ENCODE measurements at regions not wholly inside any gene's neighbourhood (a gene's known extent, or its start where the extent isn't known, plus 50 kb on each side); places are given as distances from the start of the nearest gene placed in this dataset.
"Not testable (repeated sequence)": the region's sequence is repeated elsewhere in the genome, so short reads cannot be mapped to it uniquely, and the experiment has no call there.

DNA sequence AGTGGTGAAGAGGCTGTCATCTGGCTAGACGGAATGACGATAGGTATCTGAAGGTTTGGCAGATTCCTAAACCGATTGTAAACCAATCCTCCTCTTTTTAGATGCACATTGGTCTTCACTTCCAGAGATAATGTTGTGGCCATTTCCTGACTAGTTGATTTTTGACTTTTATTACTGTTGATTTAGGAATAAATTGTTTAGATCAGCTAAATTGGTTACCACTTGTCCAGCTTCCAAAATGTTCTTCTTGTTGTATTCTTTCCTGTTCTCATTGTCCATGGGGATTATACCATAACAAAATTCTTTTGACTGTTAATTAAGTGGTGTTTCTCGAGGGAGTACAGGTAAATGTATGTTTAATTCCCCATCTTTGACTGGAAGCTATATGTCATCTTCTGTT is 119.7 kb downstream of the MACROH2A1 start:
- DNase-seq, result no peak

DNA sequence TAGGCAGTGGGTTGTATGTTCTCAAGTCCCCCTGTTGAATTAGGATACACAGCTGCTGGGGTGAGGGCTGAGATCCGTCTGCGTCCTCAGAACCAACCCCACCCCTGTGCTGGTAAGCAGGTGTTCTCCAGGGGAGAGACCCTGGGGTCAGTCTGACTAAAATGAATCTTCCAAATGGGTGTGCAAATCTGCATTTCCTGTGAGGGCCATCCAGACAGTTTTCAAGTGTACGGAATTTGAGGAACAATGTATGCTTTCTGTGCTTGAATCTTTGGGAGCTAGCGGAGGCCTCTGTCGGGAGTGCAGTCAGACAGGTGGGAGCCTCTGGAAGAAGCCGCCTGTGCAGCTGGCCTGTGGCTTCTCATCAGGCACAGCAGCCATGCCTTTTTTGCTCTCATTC is 122.9 kb downstream of the MACROH2A1 start:
- DNase-seq, result no peak

DNA sequence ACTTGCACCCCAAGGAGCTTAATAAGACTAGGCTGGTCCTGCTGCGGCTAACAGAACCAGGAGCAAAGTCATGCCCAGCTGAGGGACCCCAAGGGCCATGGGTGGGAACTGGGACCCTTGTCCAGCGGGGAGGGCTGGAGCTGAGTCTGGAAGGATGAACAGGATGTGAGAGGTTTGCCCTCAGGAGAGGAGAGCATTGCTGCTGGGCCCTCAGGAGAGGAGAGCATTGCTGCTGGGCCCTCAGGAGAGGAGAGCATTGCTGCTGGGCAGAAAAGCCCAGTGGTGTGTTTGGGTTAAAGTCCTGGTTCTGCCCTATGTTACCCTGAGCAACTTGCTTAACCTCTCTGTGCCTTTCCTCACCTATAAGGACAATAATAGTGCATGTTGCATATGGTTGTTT is 125.8 kb downstream of the MACROH2A1 start:
- no peak for DNase-seq

DNA sequence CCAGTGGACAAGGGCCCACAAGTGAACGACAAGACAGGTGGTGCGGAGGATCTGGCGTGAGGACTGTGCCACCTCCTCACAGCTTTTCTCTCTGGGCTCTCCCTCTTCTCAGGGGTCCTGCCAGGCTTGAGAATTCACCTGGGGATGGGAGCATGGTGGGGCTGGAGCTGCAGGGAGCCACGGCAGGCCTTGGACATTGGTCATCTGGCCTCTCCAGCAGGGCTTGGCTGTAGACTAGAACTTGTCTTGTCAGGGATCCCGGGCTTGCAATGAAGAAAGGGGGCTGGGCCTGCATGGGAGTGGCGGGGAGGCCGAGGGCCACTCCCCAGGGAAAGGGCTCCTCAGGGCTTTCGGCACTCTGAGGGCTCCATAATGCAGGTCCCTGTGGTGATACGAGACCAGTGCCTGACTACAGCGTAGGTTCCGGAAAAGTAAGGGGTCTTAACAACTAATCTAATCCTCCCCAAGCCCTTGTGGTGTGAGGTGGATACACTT is 126.7 kb downstream of the MACROH2A1 start:
- no peak for DNase-seq

DNA sequence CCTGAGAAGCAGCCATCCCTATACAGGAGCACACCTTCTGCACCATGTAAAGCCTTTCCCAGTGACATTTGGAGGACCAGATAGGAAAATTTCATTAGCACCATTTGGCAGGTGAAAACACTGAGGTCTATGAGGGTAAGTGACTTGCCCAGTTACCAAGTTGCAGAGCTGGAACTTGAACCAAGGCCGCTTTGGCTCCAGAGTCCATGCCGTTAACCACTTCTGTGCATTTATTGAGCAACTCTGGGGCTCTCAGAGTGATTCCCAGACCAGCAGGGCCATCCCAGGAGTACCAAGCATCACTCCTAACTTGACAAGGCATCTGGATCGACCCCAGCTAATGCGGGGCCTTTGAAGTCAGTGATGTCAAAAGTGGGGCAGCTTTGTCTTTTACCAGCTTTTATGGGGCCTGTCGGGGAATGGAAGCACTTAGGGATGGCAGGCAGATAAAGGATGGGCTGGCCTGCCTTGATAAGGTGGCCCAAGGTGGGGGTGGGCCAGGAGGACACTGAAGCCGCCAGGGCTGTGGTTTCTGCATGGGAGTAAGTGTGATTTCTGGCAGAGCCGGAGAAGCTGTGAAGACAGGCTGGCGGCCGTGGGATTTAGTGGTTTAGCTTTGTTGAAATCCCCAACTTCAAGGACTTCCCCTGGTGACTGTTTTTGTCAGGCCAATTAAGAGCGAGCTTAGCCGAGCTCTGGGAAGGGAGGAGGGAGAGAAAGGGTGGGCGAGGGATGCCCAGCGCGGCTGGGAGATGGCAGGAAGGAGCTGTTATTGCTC is 127.3 kb downstream of the MACROH2A1 start:
- no peak for DNase-seq

DNA sequence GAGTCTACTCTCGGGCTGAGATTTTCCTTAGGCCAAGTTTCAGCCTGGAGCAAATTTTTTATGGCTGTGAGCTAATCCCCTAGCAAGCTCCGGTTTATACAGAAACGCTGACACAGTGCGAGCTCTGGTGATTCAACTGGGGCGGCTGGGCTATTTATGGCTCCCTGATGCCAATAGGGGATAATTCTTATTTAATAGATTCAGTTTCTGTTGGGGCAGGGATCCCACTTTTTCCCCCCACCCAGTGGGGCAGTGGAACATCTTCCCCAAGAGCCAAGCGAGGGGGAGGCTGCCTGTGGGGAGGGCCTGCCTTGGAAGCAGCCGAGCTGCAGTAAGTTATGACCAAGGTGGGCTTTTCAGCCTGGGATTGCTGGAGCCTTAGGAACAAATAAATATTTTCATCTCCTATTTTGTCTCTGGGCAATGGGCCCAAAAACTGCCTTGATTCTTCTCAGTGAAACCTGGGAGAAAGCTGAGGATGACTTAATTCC is 129.1 kb downstream of the MACROH2A1 start:
- no peak for DNase-seq

DNA sequence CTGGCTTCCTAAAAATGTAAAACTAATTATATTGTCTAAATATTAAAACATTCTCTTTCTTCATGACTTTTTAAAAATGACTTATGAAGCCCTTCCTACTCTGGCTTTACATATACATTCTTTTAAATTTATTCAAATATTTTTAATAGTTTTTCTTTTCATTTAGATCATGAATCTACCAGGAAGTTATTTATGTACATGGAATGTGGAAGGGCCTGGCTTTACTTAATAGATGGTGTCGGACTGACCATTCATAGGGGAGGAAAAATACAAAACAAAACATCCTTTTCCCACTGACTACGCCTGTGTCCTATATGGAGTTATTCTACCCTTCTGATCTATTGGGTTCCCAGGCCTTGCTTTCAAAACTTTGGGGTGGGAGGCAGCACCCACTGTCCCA is 129.8 kb downstream of the MACROH2A1 start:
- no peak for DNase-seq

DNA sequence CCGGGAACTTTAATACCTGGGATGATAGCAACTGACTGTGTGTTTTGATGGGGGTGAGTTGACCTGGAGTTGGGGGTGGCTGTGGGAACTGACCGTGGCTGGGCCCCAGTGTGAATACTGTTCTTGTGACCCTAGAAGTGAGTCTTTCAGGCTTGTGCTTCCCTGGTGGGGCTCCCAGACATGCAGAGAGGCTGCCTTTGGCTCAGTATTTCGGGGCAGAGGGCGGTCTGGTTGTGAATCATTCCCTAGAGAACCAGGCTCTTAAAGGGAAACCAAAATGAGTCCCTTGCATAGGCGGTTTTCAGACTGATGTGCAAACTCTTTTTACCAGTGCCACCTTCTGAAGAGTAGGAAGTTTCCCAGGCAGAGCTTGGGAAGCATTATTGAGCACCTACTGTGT is 132.1 kb downstream of the MACROH2A1 start:
- DNase-seq, result no peak

DNA sequence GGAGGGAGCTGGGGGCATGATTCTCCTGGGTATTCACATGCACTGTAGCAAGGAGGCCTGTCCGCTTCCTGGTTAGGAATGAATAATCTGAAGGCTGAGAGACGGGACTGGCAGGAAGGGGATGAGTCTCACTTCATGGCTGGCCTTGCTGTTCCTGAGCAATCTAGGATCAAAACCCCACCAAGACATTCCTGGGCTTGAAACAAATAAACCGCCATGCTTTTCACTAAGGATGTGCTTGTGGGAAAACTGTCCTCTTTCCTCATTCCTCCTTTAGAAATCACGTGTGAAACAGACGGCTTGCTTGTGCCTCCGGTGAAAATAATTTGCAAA is 132.8 kb downstream of the MACROH2A1 start:
- no peak for DNase-seq

DNA sequence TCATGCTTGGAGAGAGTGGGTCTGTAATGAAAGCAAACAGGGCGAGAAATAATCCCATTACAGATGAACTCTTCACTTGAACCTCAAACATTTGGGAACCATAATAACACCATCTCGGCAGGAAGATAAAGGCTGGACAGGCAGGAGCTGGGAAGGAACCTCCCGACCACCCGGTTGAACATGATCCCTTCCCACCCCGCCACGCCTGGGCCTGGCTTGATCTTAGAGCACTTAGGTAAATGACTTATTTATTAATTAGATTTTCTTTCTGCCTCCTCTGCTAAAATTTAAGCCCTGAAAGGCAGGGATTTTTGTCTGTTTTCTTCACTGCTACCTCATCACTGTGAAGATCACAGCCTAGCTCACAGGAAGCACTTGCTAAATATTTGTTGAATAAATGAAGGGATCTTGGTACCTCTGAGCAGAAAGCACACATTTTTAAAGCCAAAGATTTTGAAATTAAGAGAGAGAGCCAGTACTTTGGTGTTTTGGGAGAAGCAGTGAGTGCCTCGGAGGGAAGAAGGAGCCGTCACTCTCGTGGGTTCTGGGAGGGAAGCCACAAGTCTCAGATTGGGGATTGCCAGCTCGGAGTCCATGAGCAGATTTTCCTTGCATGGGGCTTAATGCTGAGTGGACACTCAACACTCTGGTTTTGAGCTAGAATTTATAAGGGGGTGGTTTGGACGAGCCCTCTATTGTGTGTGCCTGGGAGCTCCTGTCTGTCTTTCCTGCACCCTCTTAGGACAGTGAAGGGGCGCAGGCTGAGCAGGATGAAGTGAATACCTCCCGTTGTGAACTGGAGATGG is 133.3 kb downstream of the MACROH2A1 start:
- DNase-seq, result no peak

DNA sequence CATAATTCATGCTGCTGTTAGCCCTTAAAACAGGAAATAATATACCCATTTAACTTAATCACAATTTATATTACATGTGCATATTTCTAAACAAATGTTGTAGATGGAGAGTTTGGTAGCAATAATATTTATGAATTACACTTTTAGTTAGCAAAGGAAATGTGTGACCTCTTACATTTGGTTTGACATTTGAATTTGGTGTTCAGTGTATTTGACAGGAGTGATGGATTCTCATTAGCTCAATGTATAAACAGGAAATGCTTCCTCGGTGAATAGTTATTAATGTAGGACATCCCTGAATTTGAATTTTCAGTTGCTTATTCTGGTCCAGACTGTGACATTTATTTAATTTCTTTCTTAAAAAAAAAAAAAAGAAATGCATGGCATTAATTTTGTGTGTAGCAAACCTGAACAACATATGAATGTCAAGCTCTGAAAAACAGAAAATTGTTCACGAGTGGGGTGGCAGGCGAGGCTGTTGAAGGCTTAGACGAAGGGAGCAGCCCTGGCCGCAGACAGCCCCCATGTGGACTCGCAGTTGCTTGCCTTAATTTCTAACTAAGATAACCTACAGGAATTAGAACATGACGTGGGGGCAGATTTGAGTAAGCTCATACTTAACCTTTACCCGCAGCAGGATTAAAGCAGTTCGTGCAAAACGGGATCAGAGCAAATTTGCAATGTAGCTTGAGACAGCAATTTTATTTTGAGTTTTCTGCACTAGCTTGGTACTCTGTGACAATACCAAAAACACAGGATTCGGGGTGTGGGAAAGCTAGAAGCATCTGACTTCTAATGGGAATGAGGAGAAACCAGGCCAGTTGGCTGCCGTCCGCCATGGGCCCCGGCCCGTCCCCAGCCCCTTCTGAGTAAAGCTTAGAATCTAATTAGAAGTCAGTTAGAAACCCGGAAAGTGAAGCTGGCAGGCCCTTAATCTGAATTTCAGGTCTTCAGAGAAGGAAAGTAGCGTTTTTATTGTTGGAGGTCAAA is 134.3 kb downstream of the MACROH2A1 start:
- DNase-seq, result no peak

DNA sequence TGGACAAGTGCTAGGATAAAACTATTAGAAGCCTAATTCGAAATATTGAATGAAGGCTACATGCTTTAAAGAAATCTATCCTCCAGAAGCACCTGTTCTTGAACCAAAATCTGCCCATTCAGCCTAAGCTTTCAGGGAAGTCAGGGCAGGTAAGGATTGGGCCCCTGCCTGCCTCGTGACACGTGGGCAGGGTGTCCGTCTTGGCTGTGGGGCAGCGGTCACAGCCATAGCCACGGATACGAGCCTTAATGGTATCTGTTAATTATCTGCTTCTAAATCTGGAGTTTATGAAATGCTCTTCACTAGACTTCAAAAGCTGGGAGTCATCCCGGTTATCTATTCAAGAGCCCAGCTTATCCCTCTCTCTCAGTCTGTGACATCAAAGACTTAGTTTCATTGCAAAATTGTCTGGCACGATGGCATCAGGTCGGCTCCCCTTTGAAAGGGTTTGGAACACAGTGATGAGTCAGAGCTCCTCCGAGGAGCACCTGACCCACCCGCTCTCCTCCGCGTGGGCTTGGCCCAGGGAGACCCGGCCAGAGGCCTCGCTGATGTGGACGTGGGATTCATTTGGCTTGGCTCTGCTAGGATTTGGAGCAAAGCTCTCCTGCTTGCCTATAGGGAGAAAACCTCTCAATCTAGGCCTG is 135.9 kb downstream of the MACROH2A1 start:
- DNase-seq, result no peak

DNA sequence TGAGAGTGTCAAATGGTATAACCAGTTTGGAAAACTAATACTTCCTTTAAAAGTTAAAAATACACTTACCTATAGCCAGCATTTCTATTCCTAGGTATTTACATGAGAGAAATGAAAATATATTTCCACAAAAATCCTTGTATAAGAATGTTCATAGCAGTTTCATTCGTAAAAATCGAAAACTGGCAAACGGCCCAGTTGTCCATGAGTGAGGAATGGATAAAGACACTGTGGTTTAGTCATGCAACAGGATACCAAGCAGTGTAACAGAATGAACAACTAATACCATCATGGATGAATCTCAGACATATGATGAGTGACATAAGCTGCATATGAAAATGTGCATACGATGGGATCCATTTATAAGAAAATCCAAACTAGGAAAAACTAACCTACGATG is 136.7 kb downstream of the MACROH2A1 start:
- DNase-seq, result no peak

DNA sequence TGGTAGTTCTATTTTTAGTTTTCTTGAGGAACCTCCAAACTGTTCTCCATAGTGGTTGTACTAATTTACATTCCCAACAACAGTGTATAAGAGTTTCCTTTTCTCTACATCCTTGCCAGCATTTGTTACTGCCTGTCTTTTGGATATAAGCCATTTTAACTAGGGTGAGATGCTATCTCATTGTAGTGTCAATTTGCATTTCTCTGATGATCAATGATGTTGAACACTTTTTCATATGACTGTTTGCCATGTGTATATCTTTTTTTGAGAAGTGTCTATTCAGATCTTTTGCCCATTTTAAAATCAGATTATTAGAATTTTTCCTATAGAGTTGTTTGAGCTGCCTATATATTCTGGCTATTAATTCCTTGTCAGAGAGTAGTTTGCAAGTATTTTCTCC is 138.9 kb downstream of the MACROH2A1 start:
- DNase-seq, result not testable (repeated sequence)

DNA sequence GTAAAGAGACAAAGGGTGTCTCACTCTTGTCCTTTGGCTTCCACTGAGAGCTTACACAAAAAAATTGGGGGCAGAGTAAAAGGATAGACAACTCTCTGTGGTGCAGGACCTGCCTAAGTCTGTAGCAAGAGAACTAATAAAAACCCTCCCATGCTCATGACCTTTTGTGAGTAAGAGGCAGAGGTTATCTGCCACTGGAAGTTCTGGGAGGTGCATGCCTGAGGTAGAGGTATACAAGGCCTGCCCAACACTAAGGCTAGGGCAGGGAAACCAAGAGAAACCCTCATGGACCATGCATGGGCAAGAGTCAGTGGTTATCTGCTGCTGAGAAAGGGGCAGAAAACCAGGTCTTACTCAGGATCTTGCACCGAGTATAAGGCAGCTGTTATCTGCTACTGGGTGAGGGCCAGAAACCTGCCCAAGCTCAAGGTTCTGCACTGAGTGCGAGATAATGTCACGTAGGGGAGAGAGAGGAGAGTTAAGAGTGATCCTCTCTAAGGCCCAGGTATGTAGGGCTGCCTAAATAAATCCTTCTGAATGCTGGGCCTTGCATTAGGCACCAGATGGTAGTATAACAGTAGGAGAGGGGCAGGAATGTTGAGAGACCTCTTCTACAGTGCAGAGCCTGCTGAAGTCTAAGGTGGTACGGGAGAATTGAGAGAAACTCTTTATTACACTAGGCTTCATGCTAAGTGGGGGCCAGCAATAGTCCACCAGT is 143.4 kb downstream of the MACROH2A1 start:
- DNase-seq, result no peak

DNA sequence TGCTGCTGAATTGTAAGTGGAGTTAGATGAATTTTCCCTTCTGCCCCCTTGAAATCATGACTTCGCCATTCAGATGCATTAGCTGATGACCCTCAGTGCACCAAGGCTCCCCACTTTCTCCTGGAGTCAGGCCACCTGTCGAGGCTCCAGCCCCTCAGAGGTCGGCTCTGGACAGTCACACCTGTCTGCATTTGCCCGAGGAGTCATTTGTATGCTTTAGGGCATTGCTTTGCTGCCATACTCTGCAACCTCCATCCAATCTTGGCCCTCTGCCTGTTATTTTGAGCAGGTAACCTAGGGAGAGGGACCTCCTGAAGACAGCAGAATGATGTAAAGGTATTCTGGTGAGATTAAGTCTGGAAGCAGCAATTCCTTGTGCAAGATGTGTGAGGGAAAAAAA is 144.8 kb downstream of the MACROH2A1 start:
- DNase-seq, result no peak

DNA sequence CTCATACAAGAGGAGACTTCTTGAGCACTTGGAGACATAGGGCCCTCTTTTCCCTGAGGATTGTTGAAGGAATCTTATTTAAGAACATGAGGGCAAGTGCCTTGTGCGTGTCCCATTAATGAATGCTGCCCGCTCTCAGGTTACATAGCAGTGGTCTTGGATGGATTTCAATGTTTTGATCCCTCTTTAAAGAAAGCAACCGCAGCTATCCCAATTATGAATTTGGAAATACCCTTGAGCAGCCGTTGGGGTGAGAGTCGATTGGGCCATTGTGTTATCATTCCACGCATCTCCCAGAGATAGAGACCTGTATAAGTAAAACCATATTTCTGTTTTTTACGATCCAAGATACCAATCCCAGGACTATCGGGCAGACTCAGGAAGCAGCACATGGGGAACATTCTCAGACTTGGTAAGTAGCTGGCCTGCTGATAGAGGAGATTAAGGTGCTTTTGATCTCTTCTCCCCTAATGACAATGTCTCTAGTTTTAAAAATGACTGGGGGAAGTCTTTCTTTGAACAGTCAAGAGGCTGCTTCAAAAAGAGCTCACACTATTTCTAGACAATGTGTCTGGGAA is 145.3 kb downstream of the MACROH2A1 start:
- DNase-seq, result no peak

DNA sequence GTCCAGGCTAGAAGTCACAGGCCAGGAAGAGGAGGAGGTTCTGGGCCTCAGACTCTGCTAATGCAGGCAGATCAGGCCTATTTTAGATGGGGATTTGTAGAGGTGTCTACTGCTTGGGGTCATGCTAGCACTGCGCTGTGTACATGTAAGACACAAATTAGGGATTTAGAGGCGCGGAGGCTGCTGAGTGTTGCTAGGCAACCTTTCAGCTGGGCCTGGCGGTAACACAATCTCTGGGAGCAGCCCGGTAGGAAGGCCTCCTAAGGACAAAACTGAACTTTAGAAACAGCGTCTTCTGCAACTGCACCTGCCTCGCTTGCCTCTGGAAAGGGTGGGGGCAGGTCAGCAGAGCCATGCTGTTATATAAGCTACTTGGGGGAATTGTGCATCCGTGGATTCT is 147.9 kb downstream of the MACROH2A1 start:
- peak in 1 of 3 experiments; percentile 39 for DNase-seq

DNA sequence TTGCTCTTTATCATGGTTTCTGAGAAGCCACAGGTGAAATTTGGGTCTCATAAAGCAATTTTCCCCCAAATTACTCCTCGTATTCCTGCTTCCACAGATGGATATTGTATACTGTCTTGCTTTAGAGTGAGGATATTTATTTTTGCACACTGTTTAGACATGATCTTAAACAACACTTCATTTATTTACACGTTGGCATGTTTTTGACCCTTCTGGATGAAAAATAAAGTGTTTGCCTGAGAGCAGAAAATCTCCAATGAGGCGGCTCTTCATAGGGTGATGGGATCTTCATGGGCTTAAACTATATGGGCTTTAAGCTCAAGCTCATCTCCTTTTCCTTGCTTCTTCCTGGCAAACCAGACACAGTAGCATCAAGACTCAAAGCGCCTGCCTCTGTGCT is 148.4 kb downstream of the MACROH2A1 start:
- DNase-seq, result no peak

DNA sequence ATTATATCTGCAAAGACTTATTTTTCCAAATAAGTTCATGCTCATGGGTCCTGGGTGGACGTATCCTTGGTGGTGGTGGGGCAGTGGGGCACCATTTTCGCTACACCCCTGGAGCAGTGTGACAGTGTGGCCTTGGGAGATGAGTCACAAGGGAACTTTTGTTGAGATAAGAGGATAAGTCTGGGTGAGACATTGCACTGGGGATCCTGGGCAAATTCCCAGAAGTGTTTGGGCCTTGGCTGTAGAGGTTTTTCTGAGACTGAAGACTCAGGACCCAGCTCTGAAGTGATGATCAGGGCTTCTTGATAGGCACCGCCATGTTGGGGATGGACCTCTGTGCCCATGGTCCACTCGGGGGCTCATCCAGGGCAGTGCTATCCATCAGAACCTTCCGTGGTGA is 149.4 kb downstream of the MACROH2A1 start:
- DNase-seq, result no peak

DNA sequence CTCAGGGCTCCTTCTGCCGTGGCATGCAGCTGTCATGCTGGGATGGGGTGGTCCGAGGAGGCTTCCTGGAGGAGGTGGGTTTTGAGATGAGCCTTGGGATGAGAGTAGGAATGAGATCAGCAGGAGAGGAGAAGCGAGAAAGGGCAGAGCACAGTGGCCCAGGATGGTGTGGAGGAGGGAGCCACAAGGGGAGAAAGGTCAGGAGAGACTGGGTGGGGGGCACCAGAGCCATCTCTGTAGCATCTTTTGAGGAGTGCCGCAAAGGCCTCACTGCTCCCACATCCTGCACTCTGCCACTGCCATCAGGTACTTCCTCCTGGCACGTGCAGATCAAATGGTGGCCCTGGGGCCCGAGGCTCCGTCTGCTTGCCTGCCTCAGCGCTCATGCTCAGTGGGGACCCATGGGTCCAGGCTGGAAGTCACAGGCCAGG is 150.2 kb downstream of the MACROH2A1 start:
- no peak for DNase-seq
